ENCODE measurements at regions not wholly inside any gene's neighbourhood (a gene's known extent, or its start where the extent isn't known, plus 50 kb on each side); places are given as distances from the start of the nearest gene placed in this dataset.

- TF ChIP-seq CTCF (conservative IDR thresholded peaks at IDR 0.05; ENCODE audit: low read depth in 2 of 2) (no peak), POLR2AphosphoS5 (IDR thresholded peaks at IDR 0.05; ENCODE audit: low read depth) (no peak), JUNB (IDR thresholded peaks at IDR 0.05; ENCODE audit: unreplicated experiment) (no peak), ETS1 (IDR thresholded peaks at IDR 0.05) (no peak), EZH2 (IDR thresholded peaks at IDR 0.05; ENCODE audit: low read depth, unreplicated experiment) (no peak), CREB1 (CRISPR knock-in tag; IDR thresholded peaks at IDR 0.05; ENCODE audit: low read depth) (no peak), REST (IDR thresholded peaks at IDR 0.05; ENCODE audit: unreplicated experiment) (no peak), ZNF114 (CRISPR knock-in tag; IDR thresholded peaks at IDR 0.05) (no peak), STAT1 (IDR thresholded peaks at IDR 0.05; ENCODE audit: unreplicated experiment) (no peak), EZH2phosphoT487 (IDR thresholded peaks at IDR 0.05; ENCODE audit: unreplicated experiment) (no peak)
Observed at GRCh38 chr1:147850737-147851136, 51.9 kb upstream of the GJA8 start.

Measured in GM23338 (cell line).